Esophagus muscularis mucosa (tissue), 3 donors: ENCODE measurements at regions not wholly inside any gene's neighbourhood (a gene's known extent, or its start where the extent isn't known, plus 50 kb on each side); places are given as distances from the start of the nearest gene placed in this dataset.
A peak's percentile ranks its signal among the peaks of the same experiment; 100 is the strongest.

Experiments
- CTCF ChIP-seq, 3 experiments: fragments of 200-600 bp in 2 of 3; fragments of 450-650 bp in 1 of 3; sonication (generic) in 2 of 3; IDR thresholded peaks; one replicate each; pipeline ENCODE4 v1.5.1; 2017 to 2019; ENCODE audit warnings: antibody characterized with exemption in 3 of 3, mild to moderate bottlenecking in 2 of 3, moderate library complexity in 1 of 3
- POLR2A ChIP-seq: fragments of 450-650 bp; IDR thresholded peaks from one replicate; pipeline ENCODE4 v1.6.1; 2017; ENCODE audit warnings: antibody characterized with exemption, moderate library complexity, mild to moderate bottlenecking, low read depth
- POLR2AphosphoS5 ChIP-seq, 2 donors: sonication (generic); formaldehyde crosslinking; IDR thresholded peaks; one replicate each; pipeline ENCODE4 v1.6.1; 2017; ENCODE audit warnings: antibody characterized with exemption in 2 of 2

GRCh38 chr5:50958852-50959457, 292.5 kb downstream of the PARP8 start:
- peak in 2 of 3 experiments; percentile 50 to 55 for TF ChIP-seq CTCF (IDR thresholded peaks at IDR 0.05)
- no peak for TF ChIP-seq POLR2A
- TF ChIP-seq POLR2AphosphoS5 (IDR thresholded peaks at IDR 0.05): no peak
